HG03280 (cell line): ENCODE measurements at regions not wholly inside any gene's neighbourhood (a gene's known extent, or its start where the extent isn't known, plus 50 kb on each side); places are given as distances from the start of the nearest gene placed in this dataset.

Experiments used
- ATAC-seq: cut with Tn5 transposase; IDR thresholded peaks from one replicate; pipeline ENCODE4 v1.9.1; 2021; ENCODE audit warnings: mild to moderate bottlenecking, moderate library complexity; ENCODE audit not compliant: unreplicated experiment

DNA sequence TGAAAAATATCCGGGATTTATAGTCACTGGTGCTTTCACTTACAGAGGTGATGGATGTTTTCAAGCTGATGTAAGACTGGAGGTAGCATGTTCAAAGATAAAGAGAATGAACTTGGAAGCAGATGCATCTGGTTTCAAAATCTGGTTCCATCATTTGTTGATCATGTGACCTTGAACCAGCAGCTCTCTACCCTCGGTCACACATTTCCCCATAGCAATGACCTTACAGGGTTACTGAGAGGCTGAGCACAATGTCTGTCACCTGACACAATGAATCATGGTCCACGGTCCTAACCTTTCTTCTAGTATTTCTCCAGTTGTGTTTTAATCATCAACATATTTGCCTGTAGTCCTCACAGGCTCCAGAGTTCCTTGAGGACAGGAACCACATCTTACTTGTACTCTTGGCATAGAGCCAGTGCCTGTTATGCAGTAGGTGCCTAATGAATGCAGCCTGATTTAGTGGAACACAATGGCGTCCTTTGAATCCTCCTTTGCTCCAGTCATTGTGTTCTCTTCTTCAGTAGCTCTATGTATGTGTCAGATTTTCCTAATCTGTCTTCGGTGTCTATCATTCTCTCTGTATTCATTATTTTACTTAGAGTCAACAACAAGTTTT is 667.3 kb downstream of the PTPRU start:
- no peak for ATAC-seq

DNA sequence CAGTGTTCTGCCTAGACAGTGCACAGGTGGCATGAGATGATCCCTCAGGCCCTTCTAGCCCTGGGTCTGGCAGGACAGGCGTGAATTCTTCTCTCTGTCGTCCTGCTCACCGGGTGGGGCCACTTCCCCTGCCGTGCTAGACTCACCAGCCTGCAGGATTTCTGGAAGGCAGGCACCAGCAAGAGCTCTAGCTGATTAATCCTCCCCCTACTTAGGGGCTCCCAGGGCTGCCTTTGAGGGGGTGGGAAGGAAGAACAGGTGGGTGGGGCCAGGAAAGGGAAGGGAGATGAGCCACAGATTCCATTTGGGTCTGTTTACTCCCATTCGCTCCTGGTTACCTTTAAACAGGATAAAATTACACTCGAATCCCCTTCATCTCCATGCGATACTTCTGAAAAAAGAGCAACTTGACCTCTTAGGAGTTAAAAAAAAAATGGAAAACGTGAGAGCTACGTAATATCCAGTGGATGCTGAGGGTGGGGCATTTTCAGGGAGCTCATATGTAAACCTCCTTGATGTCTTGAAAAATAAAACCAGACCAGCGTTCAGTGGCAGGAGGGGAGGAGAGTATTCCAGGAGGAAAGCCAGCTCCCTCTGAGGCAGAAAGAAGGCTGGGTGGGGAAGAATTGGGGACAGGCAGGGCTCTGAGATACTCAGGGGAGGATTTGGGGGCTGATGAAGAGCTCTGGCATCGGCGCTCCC is 665.5 kb downstream of the PTPRU start:
- ATAC-seq: no peak

DNA sequence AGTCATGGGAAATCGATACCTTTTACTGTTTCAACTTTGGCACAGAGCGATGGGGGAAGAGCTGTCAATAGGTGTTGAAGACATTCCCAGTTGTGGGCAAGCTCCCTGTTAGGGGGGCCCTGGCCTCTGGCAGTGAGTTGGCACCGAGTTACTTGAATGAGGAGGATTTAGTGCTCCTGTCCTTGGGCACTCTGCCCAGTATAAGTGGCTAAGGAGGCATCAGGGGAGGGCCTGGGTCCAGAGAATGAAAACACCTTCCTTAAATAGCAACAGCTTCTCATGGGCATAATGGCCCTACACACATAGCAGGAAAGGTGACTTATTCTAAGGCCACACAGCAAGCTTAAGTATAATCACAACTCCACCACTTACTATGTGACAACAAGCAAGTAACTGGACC is 664.4 kb downstream of the PTPRU start:
- no peak for ATAC-seq

GRCh38 chr1:29900104-29900679 is 663.9 kb downstream of the PTPRU start:
- ATAC-seq: no peak

DNA sequence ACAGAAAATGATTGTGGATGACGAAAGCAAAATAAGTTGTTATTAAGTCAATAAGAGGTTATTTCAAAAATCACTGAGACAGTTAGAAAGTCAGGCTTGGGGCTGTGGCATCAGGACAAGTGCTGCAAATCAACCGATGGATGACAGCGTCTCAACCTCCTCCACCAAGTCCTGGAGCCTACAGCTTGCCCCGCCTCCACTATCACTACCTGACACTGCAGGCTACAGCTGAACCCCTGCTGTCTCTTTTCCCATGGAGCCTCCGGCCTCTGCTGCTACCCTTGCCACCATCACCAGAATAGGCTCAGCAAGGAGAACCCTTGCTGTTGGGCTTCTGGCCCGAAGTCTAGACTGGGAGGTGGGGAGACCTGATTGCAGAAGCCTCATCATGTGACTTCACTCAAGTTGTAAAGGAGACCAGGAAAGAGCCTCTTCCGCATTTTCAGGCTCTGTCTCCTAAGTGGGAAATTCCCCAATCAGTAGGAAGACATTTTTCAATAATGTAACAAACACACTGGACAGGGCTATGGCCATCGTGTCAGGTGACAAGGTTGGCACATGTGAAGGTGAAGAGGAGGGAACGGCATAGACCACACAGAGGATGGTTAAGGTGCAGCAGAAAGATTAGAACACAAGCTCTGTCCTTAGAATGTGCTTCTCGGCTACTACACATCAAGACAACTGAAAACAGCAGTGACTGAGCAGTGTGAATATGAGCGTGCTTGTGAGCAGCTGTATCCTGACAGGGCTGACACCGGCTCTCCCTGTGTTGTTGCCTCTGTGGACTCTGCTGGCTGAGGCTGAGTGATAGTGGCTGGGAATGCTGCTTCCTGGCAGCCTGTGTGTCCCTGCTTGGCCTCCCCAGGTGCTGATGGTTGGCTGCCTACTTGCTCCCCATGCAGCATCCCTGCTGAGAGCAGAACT is 660.7 kb downstream of the PTPRU start:
- no peak for ATAC-seq

GRCh38 chr1:29896300-29896699 is 660.0 kb downstream of the PTPRU start:
- ATAC-seq: no peak

- ATAC-seq: no peak
Observed at GRCh38 chr1:29895201-29895600, 658.9 kb downstream of the PTPRU start.

DNA sequence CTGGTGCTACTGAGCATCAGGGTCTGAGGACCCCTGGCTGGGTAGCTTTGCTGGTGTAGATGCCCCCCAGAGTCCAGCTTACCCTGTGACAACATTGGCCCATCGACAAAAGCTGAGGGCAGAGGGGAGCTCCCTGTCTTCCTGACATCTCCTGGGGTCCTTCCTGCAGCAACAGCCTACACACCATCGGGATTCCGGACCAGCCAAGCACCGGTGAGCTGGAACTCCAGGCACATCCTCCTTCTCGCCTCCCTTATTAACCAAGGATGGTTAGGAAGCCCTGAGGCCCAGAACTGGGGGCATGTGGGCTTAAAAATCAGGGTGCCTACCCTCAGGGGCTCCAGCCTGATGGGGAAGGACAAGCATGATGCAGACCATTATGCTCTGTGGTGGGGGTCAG is 658.0 kb downstream of the PTPRU start:
- no peak for ATAC-seq

- no peak for ATAC-seq
Observed at GRCh38 chr1:29893806-29894205, 657.5 kb downstream of the PTPRU start.

GRCh38 chr1:29893046-29893723 is 656.9 kb downstream of the PTPRU start:
- no peak for ATAC-seq

- ATAC-seq: no peak
Observed at GRCh38 chr1:29892247-29892646, 655.9 kb downstream of the PTPRU start.

GRCh38 chr1:29890201-29890959 is 654.1 kb downstream of the PTPRU start:
- ATAC-seq: no peak

DNA sequence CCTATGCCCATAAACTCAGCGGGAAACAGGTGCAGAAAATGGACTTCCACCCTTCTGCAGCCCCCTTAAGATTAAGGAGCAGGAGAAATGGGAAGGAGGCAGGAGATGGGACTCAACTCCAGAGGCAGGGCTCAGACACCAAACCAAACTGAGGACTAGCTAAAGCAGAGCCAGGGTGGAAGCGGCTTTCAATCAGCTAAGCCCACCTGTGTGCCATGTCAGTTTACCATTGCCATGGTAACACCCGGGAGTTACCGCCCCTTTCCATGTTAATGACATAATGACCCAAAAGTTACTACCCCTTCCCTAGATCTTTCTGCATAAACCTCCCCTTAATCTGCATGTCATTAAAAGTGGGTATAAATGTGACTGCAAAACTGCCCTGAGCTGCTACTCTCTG is 653.5 kb downstream of the PTPRU start:
- no peak for ATAC-seq

DNA sequence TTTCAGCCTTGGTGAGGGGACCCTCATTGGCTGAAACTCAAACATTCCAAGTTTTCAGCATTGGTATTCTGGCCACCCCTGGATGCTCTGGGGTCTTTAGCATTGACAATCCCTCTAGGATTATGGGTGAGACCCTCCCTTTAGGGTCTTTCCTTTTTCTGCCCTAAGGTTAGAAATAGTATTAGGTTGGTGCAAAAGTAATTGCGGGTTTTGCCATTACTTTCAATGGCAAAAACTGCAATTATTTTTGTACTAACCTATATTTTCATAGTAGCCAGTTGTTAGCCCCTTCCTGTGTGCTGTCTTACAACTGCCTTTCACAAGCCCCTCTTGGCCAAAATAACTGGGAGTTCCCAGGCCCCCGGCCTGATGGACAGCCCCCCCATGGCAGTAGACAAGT is 648.4 kb downstream of the PTPRU start:
- ATAC-seq: no peak

DNA sequence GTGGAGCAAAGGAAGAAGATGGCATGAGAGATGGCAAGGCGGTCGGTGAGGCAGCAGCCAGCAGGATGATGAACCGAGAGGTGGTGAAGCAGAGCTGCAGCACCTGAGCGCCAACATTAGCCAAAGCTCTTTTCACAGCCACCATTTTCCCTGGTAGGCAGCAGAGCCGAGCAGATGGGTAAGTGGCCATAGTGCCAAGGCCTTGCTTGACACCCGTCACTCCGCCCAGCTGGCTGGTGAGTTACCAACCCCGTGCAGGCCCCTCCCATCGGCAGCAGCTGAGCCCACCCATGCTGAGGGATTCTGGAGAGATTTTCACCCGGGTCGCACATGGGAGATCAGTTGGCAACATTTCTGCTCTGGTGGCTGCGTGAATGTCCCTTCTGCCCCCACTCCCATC is 647.7 kb downstream of the PTPRU start:
- ATAC-seq: no peak

DNA sequence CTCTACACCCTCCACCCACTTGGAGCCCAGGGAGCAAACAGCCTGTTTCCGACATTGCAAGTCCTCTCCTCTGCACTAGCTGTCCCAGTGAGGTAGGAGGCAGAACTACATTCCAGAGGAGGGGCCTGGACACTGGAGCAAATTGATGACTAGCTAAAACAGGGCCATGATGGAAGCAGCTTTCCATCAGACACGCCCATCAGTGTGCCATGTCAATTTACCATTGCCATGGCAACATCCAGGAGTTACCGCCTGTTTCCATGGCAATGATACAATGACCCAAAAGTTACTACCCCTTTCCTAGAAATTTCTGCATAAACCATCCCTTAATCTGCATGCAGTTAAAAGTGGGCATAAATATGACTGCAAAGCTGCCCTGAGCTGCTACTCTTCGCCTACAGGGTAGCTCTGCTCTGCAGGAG is 647.1 kb downstream of the PTPRU start:
- ATAC-seq: no peak

GRCh38 chr1:29880556-29880955 is 644.2 kb downstream of the PTPRU start:
- ATAC-seq: no peak

- no peak for ATAC-seq
Observed at GRCh38 chr1:29879217-29879616, 642.9 kb downstream of the PTPRU start.

GRCh38 chr1:29878501-29878900 is 642.2 kb downstream of the PTPRU start:
- ATAC-seq: no peak

GRCh38 chr1:29876902-29877301 is 640.6 kb downstream of the PTPRU start:
- ATAC-seq: no peak
